ENCODE measurements at regions not wholly inside any gene's neighbourhood (a gene's known extent, or its start where the extent isn't known, plus 50 kb on each side); places are given as distances from the start of the nearest gene placed in this dataset.

GRCh38 chr14:82419933-82420332 lies 886.3 kb upstream of the SEL1L start:
- Histone ChIP-seq H3K4me2 (ENCODE audit: low read length) (no peak overlapping the region), H3K9ac (ENCODE audit: low read depth, low read length) (no peak overlapping the region), H3K4me1 (ENCODE audit: control insufficient read depth, insufficient read depth, low read length) (no peaks in the 10 kb centered on the region), H3K36me3 (ENCODE audit: insufficient read depth, low read length) (no peaks in the 10 kb centered on the region), H3K27me3 (ENCODE audit: control insufficient read depth, insufficient read depth, low read length) (no peaks in the 10 kb centered on the region), H3K4me3 (ENCODE audit: low read length) (no peak overlapping the region), H3K9me3 (replicated peaks; ENCODE audit: low read length) (peaks cover 19% of the 10 kb centered on the region)

- no peaks in the 10 kb centered on the region for H3K27me3 ChIP-seq (ENCODE audit: control insufficient read depth, insufficient read depth, low read length)
Observed at GRCh38 chr14:82420871-82421270, 887.2 kb upstream of the SEL1L start.

GRCh38 chr14:82421286-82421685 lies 887.6 kb upstream of the SEL1L start:
- H3K4me3 ChIP-seq (ENCODE audit: low read length): no peak overlapping the region
- H3K4me2 ChIP-seq (ENCODE audit: low read length): no peak overlapping the region
- no peaks in the 10 kb centered on the region for H3K36me3 ChIP-seq (ENCODE audit: insufficient read depth, low read length)
- no peaks in the 10 kb centered on the region for H3K27me3 ChIP-seq (ENCODE audit: control insufficient read depth, insufficient read depth, low read length)
- H3K9me3 ChIP-seq (replicated peaks; ENCODE audit: low read length): peaks cover 19% of the 10 kb centered on the region
- no peak overlapping the region for H3K9ac ChIP-seq (ENCODE audit: low read depth, low read length)
- no peaks in the 10 kb centered on the region for H3K4me1 ChIP-seq (ENCODE audit: control insufficient read depth, insufficient read depth, low read length)

More at GRCh38 chr14:82420871-82421270, 887.2 kb upstream of the SEL1L start:
- no peaks in the 10 kb centered on the region for H3K36me3 ChIP-seq (ENCODE audit: insufficient read depth, low read length)
- peaks cover 19% of the 10 kb centered on the region for H3K9me3 ChIP-seq (replicated peaks; ENCODE audit: low read length)
- no peak overlapping the region for H3K9ac ChIP-seq (ENCODE audit: low read depth, low read length)
- no peak overlapping the region for H3K4me3 ChIP-seq (ENCODE audit: low read length)
- H3K4me2 ChIP-seq (ENCODE audit: low read length): no peak overlapping the region
- H3K4me1 ChIP-seq (ENCODE audit: control insufficient read depth, insufficient read depth, low read length): no peaks in the 10 kb centered on the region

GRCh38 chr14:82422230-82422629 lies 888.6 kb upstream of the SEL1L start:
- H3K4me1 ChIP-seq (ENCODE audit: control insufficient read depth, insufficient read depth, low read length): no peaks in the 10 kb centered on the region

GRCh38 chr14:82425261-82425660 lies 891.6 kb upstream of the SEL1L start:
- no peak overlapping the region for H3K4me3 ChIP-seq (ENCODE audit: low read length)
- H3K36me3 ChIP-seq (ENCODE audit: insufficient read depth, low read length): no peaks in the 10 kb centered on the region
- no peaks in the 10 kb centered on the region for H3K4me1 ChIP-seq (ENCODE audit: control insufficient read depth, insufficient read depth, low read length)
- no peak overlapping the region for H3K4me2 ChIP-seq (ENCODE audit: low read length)
- no peak overlapping the region for H3K9ac ChIP-seq (ENCODE audit: low read depth, low read length)
- H3K27me3 ChIP-seq (ENCODE audit: control insufficient read depth, insufficient read depth, low read length): no peaks in the 10 kb centered on the region
- H3K9me3 ChIP-seq (replicated peaks; ENCODE audit: low read length): peaks cover 20% of the 10 kb centered on the region

More at GRCh38 chr14:82422230-82422629, 888.6 kb upstream of the SEL1L start:
- H3K9ac ChIP-seq (ENCODE audit: low read depth, low read length): no peak overlapping the region
- H3K27me3 ChIP-seq (ENCODE audit: control insufficient read depth, insufficient read depth, low read length): no peaks in the 10 kb centered on the region
- H3K4me2 ChIP-seq (ENCODE audit: low read length): no peak overlapping the region
- no peaks in the 10 kb centered on the region for H3K36me3 ChIP-seq (ENCODE audit: insufficient read depth, low read length)
- H3K9me3 ChIP-seq (replicated peaks; ENCODE audit: low read length): peaks cover 19% of the 10 kb centered on the region
- H3K4me3 ChIP-seq (ENCODE audit: low read length): no peak overlapping the region

GRCh38 chr14:82431031-82431430 lies 897.4 kb upstream of the SEL1L start:
- H3K27me3 ChIP-seq (ENCODE audit: control insufficient read depth, insufficient read depth, low read length): no peaks in the 10 kb centered on the region
- H3K9me3 ChIP-seq (replicated peaks; ENCODE audit: low read length): peaks cover 10% of the 10 kb centered on the region
- no peak overlapping the region for H3K4me2 ChIP-seq (ENCODE audit: low read length)
- H3K4me3 ChIP-seq (ENCODE audit: low read length): no peak overlapping the region
- no peaks in the 10 kb centered on the region for H3K4me1 ChIP-seq (ENCODE audit: control insufficient read depth, insufficient read depth, low read length)
- no peak overlapping the region for H3K9ac ChIP-seq (ENCODE audit: low read depth, low read length)
- H3K36me3 ChIP-seq (ENCODE audit: insufficient read depth, low read length): no peaks in the 10 kb centered on the region

GRCh38 chr14:82432301-82433105 lies 898.9 kb upstream of the SEL1L start:
- H3K9ac ChIP-seq (ENCODE audit: low read depth, low read length): no peak overlapping the region
- H3K9me3 ChIP-seq (replicated peaks; ENCODE audit: low read length): peaks cover 10% of the 10 kb centered on the region
- H3K4me3 ChIP-seq (ENCODE audit: low read length): no peak overlapping the region
- H3K36me3 ChIP-seq (ENCODE audit: insufficient read depth, low read length): no peaks in the 10 kb centered on the region
- H3K4me1 ChIP-seq (ENCODE audit: control insufficient read depth, insufficient read depth, low read length): no peaks in the 10 kb centered on the region
- H3K27me3 ChIP-seq (ENCODE audit: control insufficient read depth, insufficient read depth, low read length): no peaks in the 10 kb centered on the region
- no peak overlapping the region for H3K4me2 ChIP-seq (ENCODE audit: low read length)

- Histone ChIP-seq H3K4me1 (ENCODE audit: control insufficient read depth, insufficient read depth, low read length) (no peaks in the 10 kb centered on the region), H3K4me3 (ENCODE audit: low read length) (no peak overlapping the region), H3K9ac (ENCODE audit: low read depth, low read length) (no peak overlapping the region), H3K4me2 (ENCODE audit: low read length) (no peak overlapping the region), H3K36me3 (ENCODE audit: insufficient read depth, low read length) (no peaks in the 10 kb centered on the region), H3K9me3 (replicated peaks; ENCODE audit: low read length) (no peaks in the 10 kb centered on the region), H3K27me3 (ENCODE audit: control insufficient read depth, insufficient read depth, low read length) (no peaks in the 10 kb centered on the region)
Observed at GRCh38 chr14:82438436-82438835, 904.8 kb upstream of the SEL1L start.

- no peaks in the 10 kb centered on the region for H3K4me1 ChIP-seq (ENCODE audit: control insufficient read depth, insufficient read depth, low read length)
- no peaks in the 10 kb centered on the region for H3K9me3 ChIP-seq (replicated peaks; ENCODE audit: low read length)
- H3K4me3 ChIP-seq (ENCODE audit: low read length): no peak overlapping the region
- no peaks in the 10 kb centered on the region for H3K27me3 ChIP-seq (ENCODE audit: control insufficient read depth, insufficient read depth, low read length)
- no peak overlapping the region for H3K9ac ChIP-seq (ENCODE audit: low read depth, low read length)
- no peak overlapping the region for H3K4me2 ChIP-seq (ENCODE audit: low read length)
- H3K36me3 ChIP-seq (ENCODE audit: insufficient read depth, low read length): no peaks in the 10 kb centered on the region
Observed at GRCh38 chr14:82441270-82441669, 907.6 kb upstream of the SEL1L start.

GRCh38 chr14:82445810-82446570 lies 912.3 kb upstream of the SEL1L start:
- Histone ChIP-seq H3K27me3 (ENCODE audit: control insufficient read depth, insufficient read depth, low read length) (no peaks in the 10 kb centered on the region), H3K4me2 (ENCODE audit: low read length) (no peak overlapping the region), H3K9me3 (replicated peaks; ENCODE audit: low read length) (no peaks in the 10 kb centered on the region), H3K4me3 (ENCODE audit: low read length) (no peak overlapping the region), H3K4me1 (ENCODE audit: control insufficient read depth, insufficient read depth, low read length) (no peaks in the 10 kb centered on the region), H3K36me3 (ENCODE audit: insufficient read depth, low read length) (no peaks in the 10 kb centered on the region), H3K9ac (ENCODE audit: low read depth, low read length) (no peak overlapping the region)

- Histone ChIP-seq H3K9me3 (replicated peaks; ENCODE audit: low read length) (no peaks in the 10 kb centered on the region), H3K27me3 (ENCODE audit: control insufficient read depth, insufficient read depth, low read length) (no peaks in the 10 kb centered on the region), H3K4me3 (ENCODE audit: low read length) (no peak overlapping the region), H3K4me1 (ENCODE audit: control insufficient read depth, insufficient read depth, low read length) (no peaks in the 10 kb centered on the region), H3K9ac (ENCODE audit: low read depth, low read length) (no peak overlapping the region), H3K36me3 (ENCODE audit: insufficient read depth, low read length) (no peaks in the 10 kb centered on the region), H3K4me2 (ENCODE audit: low read length) (no peak overlapping the region)
Observed at GRCh38 chr14:82447586-82447985, 913.9 kb upstream of the SEL1L start.
